Neutrophil (primary cell): ENCODE measurements at regions not wholly inside any gene's neighbourhood (a gene's known extent, or its start where the extent isn't known, plus 50 kb on each side); places are given as distances from the start of the nearest gene placed in this dataset.
"Not testable (repeated sequence)": the region's sequence is repeated elsewhere in the genome, so short reads cannot be mapped to it uniquely, and the experiment has no call there.

Experiments
- H3K27ac ChIP-seq: fragments of 200-600 bp; sonication (generic); 2 replicates; pipeline ENCODE4 v1.5.1; 2016; ENCODE audit warnings: mild to moderate bottlenecking, moderate library complexity
- H3K27me3 ChIP-seq: fragments of 200-600 bp; sonication (generic); 2 replicates; pipeline ENCODE4 v1.6.0; 2016; ENCODE audit warnings: mild to moderate bottlenecking
- H3K36me3 ChIP-seq: fragments of 200-600 bp; sonication (generic); 2 replicates; pipeline ENCODE4 v1.5.1; 2017
- H3K4me1 ChIP-seq, 2 experiments: fragments of 200-600 bp in 1 of 2; sonication (generic) in 1 of 2; 1 replicate in 1 of 2; 2 replicates in 1 of 2; pipeline versions ENCODE4 v1.5.1 to v1.6.1; 2013 to 2016; ENCODE audit warnings: low read depth in 1 of 2, low read length in 1 of 2, mild to moderate bottlenecking in 1 of 2, moderate library complexity in 1 of 2; ENCODE audit not compliant: control insufficient read depth in 1 of 2, insufficient read depth in 1 of 2
- H3K4me3 ChIP-seq, 2 experiments: fragments of 200-600 bp in 1 of 2; sonication (generic) in 1 of 2; 1 replicate in 1 of 2; 2 replicates in 1 of 2; pipeline ENCODE4 v1.5.1; 2013 to 2016; ENCODE audit warnings: low read depth in 1 of 2, low read length in 1 of 2, mild to moderate bottlenecking in 1 of 2, moderate library complexity in 1 of 2
- H3K9me3 ChIP-seq: fragments of 200-600 bp; sonication (generic); 2 replicates; pipeline ENCODE4 v1.5.1; 2016
- TF ChIP-seq, protein P1 (sequence below): fragments of 200-600 bp; sonication (generic); IDR thresholded peaks from 2 replicates; pipeline ENCODE4 v1.5.1; 2016; ENCODE audit warnings: antibody characterized with exemption

DNA sequence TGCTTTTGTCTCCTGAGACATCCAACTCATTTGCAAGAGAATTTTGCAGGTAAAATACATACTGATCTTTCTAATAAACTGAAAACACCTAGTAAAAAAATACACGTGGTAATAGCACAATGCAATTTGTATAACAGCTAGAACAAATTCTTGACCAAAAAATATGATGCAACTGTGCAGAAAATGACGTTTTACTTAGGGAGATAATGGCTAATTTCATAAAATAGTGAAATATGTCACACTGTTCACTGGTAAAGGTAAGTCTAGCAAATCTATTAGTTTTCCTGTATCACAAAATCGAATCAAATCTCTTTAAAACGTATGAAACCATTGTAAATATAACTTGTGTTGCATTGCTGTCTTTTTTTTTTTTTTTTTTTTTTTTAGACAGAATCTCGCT is 130.0 kb downstream of the VPREB1 start:
- TF ChIP-seq, protein P1, sequence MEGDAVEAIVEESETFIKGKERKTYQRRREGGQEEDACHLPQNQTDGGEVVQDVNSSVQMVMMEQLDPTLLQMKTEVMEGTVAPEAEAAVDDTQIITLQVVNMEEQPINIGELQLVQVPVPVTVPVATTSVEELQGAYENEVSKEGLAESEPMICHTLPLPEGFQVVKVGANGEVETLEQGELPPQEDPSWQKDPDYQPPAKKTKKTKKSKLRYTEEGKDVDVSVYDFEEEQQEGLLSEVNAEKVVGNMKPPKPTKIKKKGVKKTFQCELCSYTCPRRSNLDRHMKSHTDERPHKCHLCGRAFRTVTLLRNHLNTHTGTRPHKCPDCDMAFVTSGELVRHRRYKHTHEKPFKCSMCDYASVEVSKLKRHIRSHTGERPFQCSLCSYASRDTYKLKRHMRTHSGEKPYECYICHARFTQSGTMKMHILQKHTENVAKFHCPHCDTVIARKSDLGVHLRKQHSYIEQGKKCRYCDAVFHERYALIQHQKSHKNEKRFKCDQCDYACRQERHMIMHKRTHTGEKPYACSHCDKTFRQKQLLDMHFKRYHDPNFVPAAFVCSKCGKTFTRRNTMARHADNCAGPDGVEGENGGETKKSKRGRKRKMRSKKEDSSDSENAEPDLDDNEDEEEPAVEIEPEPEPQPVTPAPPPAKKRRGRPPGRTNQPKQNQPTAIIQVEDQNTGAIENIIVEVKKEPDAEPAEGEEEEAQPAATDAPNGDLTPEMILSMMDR: no peak
- Histone ChIP-seq H3K4me3 (no peak overlapping the region), H3K9me3 (no peaks in the 10 kb centered on the region), H3K4me1 (no peaks in the 10 kb centered on the region), H3K36me3 (no peaks in the 10 kb centered on the region), H3K27me3 (peaks cover 9% of the 10 kb centered on the region), H3K27ac (no peak overlapping the region)

DNA sequence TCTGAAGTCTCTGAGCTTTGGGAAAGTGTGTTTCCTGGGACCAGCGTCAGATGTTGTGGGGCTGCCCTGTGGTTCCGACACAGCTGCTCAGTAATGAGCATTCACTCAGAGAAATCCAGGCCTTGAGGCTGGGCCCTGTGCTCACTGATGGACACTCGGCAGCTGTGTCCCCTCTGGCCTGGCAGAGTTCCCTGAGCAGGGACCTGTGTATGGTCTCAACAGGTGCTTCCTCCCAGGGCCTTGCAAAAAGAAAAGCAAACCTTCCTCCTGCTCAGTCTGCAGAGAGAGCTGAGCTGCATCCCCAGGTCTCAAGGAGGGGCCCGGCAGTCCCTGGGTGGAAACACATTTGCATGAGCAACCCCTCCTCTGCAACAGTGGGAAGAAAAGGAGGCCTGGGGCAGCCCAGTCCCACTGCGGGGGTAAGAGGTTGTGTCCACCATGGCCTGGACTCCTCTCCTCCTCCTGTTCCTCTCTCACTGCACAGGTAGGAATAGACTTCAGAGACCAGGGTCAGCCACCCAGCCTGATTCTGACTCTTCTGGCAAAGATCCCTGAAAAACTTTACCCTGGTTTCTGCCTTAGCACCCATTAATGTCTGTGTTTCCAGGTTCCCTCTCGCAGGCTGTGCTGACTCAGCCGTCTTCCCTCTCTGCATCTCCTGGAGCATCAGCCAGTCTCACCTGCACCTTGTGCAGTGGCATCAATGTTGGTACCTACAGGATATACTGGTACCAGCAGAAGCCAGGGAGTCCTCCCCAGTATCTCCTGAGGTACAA is 131.2 kb downstream of the VPREB1 start:
- TF ChIP-seq, protein P1: no peak
- no peaks in the 10 kb centered on the region for H3K4me1 ChIP-seq
- peaks cover 12% of the 10 kb centered on the region for H3K27me3 ChIP-seq
- H3K4me3 ChIP-seq: no peak overlapping the region
- H3K27ac ChIP-seq: no peak overlapping the region
- H3K36me3 ChIP-seq: no peaks in the 10 kb centered on the region
- H3K9me3 ChIP-seq: no peaks in the 10 kb centered on the region

DNA sequence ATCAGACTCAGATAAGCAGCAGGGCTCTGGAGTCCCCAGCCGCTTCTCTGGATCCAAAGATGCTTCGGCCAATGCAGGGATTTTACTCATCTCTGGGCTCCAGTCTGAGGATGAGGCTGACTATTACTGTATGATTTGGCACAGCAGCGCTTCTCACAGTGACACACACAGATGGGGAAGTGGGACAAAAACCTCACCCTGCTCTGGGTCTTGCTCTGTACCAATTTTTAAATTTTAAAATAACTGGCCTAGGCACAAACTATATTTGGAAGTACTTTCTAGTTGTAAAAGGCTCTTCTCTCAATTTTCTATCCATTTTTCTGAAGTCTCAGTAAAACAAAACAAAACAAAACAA is 131.7 kb downstream of the VPREB1 start:
- Histone ChIP-seq H3K27me3 (peaks cover 8% of the 10 kb centered on the region), H3K4me1 (no peaks in the 10 kb centered on the region), H3K27ac (no peak overlapping the region), H3K4me3 (no peak overlapping the region), H3K36me3 (no peaks in the 10 kb centered on the region), H3K9me3 (no peaks in the 10 kb centered on the region)
- TF ChIP-seq, protein P1: no peak

DNA sequence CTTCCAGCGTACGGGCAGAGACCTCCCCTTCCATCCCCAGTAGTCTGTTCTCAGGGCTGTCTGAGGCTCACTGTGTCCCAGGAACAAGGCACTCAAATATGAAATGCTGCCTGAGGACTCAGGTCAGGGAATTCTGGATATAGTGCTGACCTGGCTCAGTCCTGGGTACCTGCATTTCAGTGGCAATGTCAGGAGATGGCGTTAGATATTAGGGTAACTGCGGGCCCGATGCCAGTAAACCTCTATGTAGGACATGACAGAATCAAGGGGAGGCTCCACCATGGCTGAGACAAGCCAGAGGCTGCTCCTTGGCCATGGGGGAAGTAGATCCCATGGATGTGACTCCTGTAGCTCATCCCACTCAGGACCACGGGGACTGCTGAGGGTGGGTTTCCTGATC is 131.7 kb downstream of the ZNF280B start:
- H3K27me3 ChIP-seq: peaks cover 13% of the 10 kb centered on the region
- not testable (repeated sequence) for H3K4me3 ChIP-seq, H3K9me3 ChIP-seq, H3K4me1 ChIP-seq, H3K27ac ChIP-seq, H3K36me3 ChIP-seq

DNA sequence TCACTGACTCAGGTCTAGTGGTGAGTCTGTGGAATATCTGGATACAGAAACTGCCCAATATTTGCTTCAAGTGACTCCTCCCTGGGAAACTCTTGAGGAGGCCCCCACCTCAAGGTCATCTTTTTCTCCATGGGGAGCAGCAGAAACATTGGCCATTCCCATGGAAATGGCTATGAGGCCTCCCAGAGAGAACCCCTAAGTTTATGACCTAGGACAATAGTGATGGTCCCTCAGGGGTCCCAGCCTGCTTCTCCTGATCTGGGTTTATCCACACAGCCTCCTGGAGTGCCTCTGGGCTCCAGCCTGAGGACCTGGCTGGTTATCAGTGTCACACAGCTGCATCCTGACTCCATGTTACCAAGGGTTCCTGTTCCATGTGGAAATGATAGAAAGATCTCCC is 131.2 kb downstream of the ZNF280B start:
- H3K36me3 ChIP-seq: no peaks in the 10 kb centered on the region
- no peaks in the 10 kb centered on the region for H3K9me3 ChIP-seq
- no peak overlapping the region for H3K27ac ChIP-seq
- TF ChIP-seq, protein P1: no peak
- H3K4me1 ChIP-seq: no peaks in the 10 kb centered on the region
- H3K4me3 ChIP-seq: no peak overlapping the region
- H3K27me3 ChIP-seq: peaks cover 17% of the 10 kb centered on the region

DNA sequence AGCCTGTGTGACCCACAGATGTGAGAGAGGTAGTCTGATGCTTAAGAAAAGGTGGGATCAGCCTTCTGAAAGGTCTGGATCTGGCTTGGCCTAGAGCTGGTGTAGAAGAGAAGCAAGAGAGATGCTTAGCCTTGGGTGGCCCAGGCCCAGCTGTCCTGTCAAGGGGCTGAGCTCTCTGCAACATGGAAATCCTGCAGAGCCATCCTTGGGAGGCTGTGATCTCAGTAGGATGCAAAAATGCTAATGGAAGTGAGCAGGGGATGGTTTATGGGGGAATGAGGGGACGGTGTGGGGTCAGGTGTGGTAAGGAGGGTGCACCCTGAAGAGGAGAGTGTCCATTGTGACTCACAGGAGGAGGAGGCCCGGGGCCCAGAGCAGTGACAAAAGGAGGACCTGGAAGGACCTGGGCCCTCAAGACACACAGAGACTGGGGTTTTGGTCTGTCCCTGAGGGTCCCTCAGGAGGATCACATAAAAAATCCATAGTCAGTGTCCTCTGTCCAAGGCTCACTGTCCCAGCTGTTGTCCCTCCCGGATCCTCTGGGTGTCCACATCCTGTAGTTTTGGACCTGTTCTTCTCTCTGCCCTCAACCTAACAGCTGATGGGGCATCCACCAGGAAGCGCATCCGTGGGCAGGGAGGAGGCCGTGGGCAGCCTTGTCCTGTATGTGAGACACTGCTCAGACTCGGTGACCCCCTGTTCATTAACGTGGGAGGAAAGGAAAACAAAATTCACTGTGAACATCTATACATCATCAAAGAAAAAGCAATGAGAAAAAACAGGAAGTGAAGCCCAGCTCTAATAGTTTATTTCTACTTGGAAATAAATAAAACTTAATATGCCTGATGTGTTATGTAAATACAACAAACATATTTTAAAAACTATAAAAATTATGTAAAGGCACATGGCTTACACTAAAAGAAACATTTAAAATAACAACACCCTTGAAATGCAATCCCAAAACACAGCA is 129.8 kb downstream of the ZNF280B start:
- Histone ChIP-seq H3K4me3 (no peak overlapping the region), H3K36me3 (no peaks in the 10 kb centered on the region), H3K4me1 (no peaks in the 10 kb centered on the region), H3K27me3 (peaks cover 31% of the 10 kb centered on the region), H3K9me3 (no peaks in the 10 kb centered on the region), H3K27ac (no peak overlapping the region)
- TF ChIP-seq, protein P1: no peak
